Skin epidermis (tissue), 12 donors: ENCODE measurements at regions not wholly inside any gene's neighbourhood (a gene's known extent, or its start where the extent isn't known, plus 50 kb on each side); places are given as distances from the start of the nearest gene placed in this dataset.
"Not testable (repeated sequence)": the region's sequence is repeated elsewhere in the genome, so short reads cannot be mapped to it uniquely, and the experiment has no call there.

Source experiments
- H3K27ac ChIP-seq, 21 experiments: fragments of 200-600 bp; sonication (generic) in 11 of 21; one replicate each; pipeline ENCODE4 v1.5.0; 2020; ENCODE audit warnings: mild to moderate bottlenecking in 3 of 21, inconsistent platforms in 2 of 21, moderate library complexity in 2 of 21
- H3K4me3 ChIP-seq, 7 experiments: fragments of 200-600 bp; sonication (generic) in 2 of 7; one replicate each; pipeline ENCODE4 v1.5.0; 2020; ENCODE audit warnings: inconsistent platforms in 2 of 7, mild to moderate bottlenecking in 2 of 7, moderate library complexity in 1 of 7

DNA sequence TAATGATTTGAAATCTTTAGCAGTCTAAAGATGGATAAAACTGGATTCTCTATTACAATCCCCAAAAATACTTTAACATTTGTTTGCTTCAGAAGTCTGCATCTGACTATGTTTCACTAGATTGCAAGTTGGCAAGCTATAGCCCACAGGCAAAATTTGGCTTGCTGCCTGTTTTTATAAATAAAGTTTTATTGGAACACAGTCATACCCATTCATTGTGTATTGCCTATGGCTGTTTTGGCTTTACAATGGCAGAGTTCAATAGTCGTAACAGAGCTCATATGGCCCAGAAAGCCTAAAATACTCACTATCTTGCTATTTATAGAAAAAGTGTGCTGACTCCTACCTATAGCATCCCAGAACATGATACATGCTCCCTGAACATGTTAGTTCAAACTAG is 89.0 kb upstream of the GPR141 start:
- Histone ChIP-seq H3K4me3 (no peak overlapping the region), H3K27ac (no peak overlapping the region)

DNA sequence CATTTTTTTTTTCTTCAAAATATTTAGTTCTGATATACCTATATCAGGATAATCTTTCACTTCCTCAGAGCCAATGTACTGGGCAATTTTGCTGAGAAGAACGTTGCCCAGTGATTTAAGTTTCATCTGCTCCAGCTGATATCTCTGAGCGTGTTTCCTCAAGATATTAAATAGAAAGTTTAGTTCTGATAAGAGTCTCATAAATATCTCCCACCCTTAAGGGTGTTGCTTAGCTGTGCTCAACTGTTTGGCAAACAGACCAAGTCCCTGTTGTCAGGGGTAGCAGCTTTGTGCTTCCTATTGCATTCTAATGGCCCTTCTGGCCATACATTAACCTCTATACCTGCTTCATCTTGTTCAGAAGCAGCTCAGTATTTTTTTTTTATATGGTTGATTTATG is 84.7 kb upstream of the GPR141 start:
- no peak overlapping the region for H3K27ac ChIP-seq
- no peak overlapping the region for H3K4me3 ChIP-seq

DNA sequence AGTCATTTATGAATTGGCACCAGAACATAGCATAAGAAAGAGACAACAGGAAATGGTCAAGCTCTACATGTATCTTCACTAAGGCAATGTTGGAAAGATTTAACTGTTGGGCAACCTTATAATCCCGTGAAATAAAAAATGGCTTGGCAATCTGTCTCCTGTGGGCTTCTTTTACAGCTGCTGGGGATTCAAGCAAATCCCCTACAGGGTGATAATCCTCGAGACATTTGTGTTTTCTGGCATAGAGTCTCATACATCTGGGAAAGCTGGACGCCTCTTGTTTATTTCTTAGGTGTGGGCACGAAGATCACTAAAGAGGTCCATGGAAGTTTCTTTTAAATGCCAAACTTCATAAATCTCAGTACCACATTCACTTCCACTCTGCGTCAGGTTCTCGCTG is 82.2 kb upstream of the GPR141 start:
- Histone ChIP-seq H3K27ac (no peak overlapping the region), H3K4me3 (no peak overlapping the region)

DNA sequence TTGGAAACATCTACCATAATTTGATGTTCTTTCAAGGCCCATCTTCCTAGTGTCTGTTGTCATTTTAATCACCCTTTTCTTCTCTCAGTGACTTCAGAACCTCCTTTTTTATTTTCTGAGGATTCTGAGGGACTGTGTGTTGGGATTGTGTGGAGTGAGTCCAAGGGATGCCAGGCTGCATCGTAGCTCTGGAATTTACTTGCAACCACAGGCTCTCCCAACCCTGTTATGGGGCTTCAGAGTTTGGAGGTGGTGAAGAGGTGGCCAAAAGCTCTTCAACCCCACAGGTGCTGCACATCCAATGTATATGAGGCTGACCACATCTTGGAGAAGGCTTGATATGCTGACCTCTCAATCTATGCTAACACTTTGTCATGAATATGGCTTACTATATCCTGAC is 79.5 kb upstream of the GPR141 start:
- no peak overlapping the region for H3K4me3 ChIP-seq
- H3K27ac ChIP-seq: no peak overlapping the region

DNA sequence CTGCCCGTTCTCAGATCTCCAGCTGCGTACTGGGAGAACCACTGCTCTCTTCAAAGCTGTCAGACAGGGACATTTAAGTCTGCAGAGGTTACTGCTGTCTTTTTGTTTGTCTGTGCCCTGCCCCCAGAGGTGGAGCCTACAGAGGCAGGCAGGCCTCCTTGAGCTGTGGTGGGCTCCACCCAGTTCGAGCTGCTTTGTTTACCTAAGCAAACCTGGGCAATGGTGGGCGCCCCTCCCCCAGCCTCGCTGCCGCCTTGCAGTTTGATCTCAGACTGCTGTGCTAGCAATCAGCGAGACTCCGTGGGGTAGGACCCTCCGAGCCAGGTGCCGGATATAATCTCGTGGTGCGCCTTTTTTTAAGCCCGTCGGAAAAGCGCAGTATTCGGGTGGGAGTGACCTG is 66.2 kb upstream of the GPR141 start:
- not testable (repeated sequence) for H3K4me3 ChIP-seq, H3K27ac ChIP-seq

DNA sequence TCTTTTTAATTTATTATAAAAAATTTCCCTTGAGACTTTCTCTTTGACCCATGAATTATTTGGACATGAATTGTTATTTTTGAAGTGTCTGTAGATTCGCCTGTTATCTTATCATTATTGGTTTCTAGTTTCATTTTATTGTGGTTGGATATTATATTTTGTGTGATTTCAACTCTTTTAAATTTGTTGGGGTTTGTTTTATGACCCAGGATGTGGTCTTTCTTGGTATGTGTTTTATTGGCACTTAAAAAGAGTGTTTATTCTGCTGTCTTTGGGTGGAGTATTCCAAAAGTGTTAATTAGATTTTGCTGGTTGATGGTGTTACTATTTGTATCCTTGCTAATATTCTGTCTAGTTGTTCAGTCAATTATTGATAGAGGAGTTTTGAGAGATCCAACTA is 50.5 kb upstream of the GPR141 start:
- Histone ChIP-seq H3K4me3 (no peak overlapping the region), H3K27ac (no peak overlapping the region)
